Muscle layer of duodenum (tissue), 2 donors: ENCODE measurements at regions not wholly inside any gene's neighbourhood (a gene's known extent, or its start where the extent isn't known, plus 50 kb on each side); places are given as distances from the start of the nearest gene placed in this dataset.
"Not testable (repeated sequence)": the region's sequence is repeated elsewhere in the genome, so short reads cannot be mapped to it uniquely, and the experiment has no call there.

Experiments
- H3K27ac ChIP-seq: one replicate; pipeline ENCODE4 v1.7.0; 2013; ENCODE audit warnings: mild to moderate bottlenecking, low read length
- H3K27me3 ChIP-seq: one replicate; pipeline ENCODE4 v1.7.0; 2013; ENCODE audit warnings: low read depth, mild to moderate bottlenecking, control low read depth, low read length
- H3K36me3 ChIP-seq, 2 donors: one replicate each; pipeline ENCODE4 v1.7.0; 2013; ENCODE audit warnings: low read length in 2 of 2, control low read depth in 1 of 2, mild to moderate bottlenecking in 1 of 2; ENCODE audit not compliant: insufficient read depth in 2 of 2, control insufficient read depth in 1 of 2
- H3K4me1 ChIP-seq, 2 donors: one replicate each; pipeline ENCODE4 v1.7.0; 2013; ENCODE audit warnings: low read length in 2 of 2, mild to moderate bottlenecking in 2 of 2, control low read depth in 1 of 2, moderate library complexity in 1 of 2; ENCODE audit not compliant: insufficient read depth in 2 of 2, control insufficient read depth in 1 of 2
- H3K4me3 ChIP-seq, 2 donors: one replicate each; pipeline ENCODE4 v1.7.0; 2013; ENCODE audit warnings: low read length in 2 of 2, low read depth in 1 of 2, mild to moderate bottlenecking in 1 of 2
- H3K9me3 ChIP-seq, 2 donors: one replicate each; pipeline ENCODE4 v1.7.0; 2013; ENCODE audit warnings: low read length in 2 of 2, control low read depth in 1 of 2, mild to moderate bottlenecking in 1 of 2; ENCODE audit not compliant: control insufficient read depth in 1 of 2
- donor health status: healthy.

DNA sequence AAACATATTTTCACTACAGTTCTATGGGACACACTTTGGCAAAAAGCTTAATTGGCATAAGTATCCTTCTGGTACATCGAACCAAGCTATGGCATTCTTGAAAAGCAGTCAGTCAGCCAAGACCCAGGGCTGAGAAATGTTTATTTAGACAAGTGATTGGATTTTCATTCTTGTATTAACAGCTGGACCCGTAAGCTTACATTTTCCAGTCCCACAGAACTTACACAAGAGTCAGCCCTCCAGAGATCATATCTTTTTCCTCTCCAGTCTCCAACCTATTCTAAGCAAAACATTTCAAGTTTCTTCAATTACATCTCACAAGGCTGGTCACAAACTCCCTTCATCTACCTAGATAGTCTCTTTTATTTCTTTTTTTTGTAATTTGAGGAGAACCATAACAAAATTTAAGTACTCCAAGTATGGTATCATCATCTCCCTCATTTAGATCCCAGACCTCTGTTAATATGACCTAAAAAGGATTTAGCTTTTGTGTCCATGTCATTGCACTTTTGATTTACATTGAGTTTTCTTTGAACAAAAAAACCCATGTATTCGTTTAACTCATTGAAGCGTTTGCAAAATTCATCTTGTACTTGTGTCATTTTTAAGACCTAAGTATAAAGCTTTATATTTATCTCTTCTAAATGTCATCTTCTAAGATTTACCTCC, 67.9 kb upstream of the GRK3 start:
- H3K4me1 ChIP-seq: no peaks in the 10 kb centered on the region
- no peak overlapping the region for H3K4me3 ChIP-seq
- H3K9me3 ChIP-seq: no peaks in the 10 kb centered on the region
- no peaks in the 10 kb centered on the region for H3K36me3 ChIP-seq
- no peak overlapping the region for H3K27ac ChIP-seq
- H3K27me3 ChIP-seq: no peaks in the 10 kb centered on the region

DNA sequence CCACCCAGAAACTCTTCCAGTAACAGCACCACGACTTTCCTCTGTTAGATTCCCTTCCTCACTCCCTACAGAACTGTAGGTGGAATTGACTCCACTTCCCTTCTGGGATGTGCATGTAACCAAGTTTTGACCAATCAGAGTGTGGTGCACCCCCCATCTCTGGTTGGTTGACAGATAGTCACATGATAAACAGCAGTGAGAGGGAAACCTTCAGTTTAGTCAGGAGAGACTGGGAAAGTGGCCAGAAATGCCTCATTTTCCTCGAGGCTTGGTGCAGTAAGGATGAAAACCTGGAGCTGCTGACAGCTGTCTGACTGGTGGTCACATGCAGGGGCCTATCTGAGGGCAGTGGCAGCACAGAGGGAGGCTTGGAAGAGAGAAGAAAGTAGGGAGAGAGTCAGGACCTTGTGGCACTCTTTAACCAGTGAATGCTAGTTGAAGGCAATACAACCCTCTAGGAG, 67.3 kb upstream of the GRK3 start:
- H3K4me3 ChIP-seq: no peak overlapping the region
- no peak overlapping the region for H3K27ac ChIP-seq
- H3K4me1 ChIP-seq: no peaks in the 10 kb centered on the region
- H3K36me3 ChIP-seq: no peaks in the 10 kb centered on the region
- no peaks in the 10 kb centered on the region for H3K9me3 ChIP-seq
- no peaks in the 10 kb centered on the region for H3K27me3 ChIP-seq

GRCh38 chr22:25497716-25498115, 66.8 kb upstream of the GRK3 start:
- H3K36me3 ChIP-seq: no peaks in the 10 kb centered on the region
- no peak overlapping the region for H3K4me3 ChIP-seq
- no peaks in the 10 kb centered on the region for H3K9me3 ChIP-seq
- no peak overlapping the region for H3K27ac ChIP-seq
- no peaks in the 10 kb centered on the region for H3K4me1 ChIP-seq
- no peaks in the 10 kb centered on the region for H3K27me3 ChIP-seq

DNA sequence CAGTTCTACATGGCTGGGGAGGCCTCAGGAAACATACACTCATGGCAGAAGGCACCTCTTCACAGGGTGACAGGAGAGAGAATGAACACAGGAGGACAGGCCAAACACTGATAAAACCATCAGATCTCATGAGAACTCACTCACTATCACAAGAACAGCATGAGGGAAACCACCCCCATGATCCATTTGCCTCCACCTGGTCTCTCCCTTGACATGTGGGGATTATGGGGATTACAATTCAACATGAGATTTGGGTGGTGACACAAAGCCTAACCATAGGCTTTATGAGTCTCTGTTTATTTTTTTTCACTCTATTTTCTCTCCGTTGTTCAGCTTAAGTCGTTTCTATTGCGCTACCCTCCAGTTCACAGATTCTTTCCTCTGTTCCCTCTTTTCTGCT, 63.8 kb upstream of the GRK3 start:
- not testable (repeated sequence) for H3K36me3 ChIP-seq, H3K27ac ChIP-seq, H3K4me1 ChIP-seq, H3K9me3 ChIP-seq, H3K4me3 ChIP-seq, H3K27me3 ChIP-seq

DNA sequence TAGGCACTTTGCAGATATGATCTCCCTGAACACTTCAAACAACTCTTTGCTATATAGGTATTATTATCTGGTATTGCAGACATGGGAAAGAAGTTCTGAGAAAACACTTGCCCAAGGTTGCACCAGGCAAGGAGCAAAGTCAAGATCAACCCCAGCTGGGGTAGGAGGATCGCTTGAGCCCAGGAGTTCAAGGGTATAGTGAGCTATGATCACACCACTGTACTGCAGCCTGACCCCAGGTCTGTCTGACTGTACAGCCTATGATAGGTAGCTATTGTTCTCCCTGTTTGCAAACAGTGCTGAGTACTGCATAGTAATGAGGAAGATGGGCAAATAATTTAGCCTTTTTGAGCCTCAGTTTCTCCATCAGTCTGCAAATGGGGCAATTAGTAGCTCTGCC, 60.5 kb upstream of the GRK3 start:
- H3K4me1 ChIP-seq, H3K27ac ChIP-seq, H3K27me3 ChIP-seq, H3K4me3 ChIP-seq, H3K36me3 ChIP-seq, H3K9me3 ChIP-seq: not testable (repeated sequence)

- no peak overlapping the region for H3K27ac ChIP-seq
- no peak overlapping the region for H3K4me3 ChIP-seq
- no peaks in the 10 kb centered on the region for H3K9me3 ChIP-seq
Measured at GRCh38 chr22:25508161-25508560, 56.3 kb upstream of the GRK3 start.

GRCh38 chr22:25508761-25509321, 55.6 kb upstream of the GRK3 start:
- Histone ChIP-seq H3K9me3 (no peaks in the 10 kb centered on the region), H3K36me3 (peaks cover 10 to 12% of the 10 kb centered on the region in 2 donors), H3K27me3 (no peaks in the 10 kb centered on the region), H3K4me3 (no peak overlapping the region), H3K4me1 (no peaks in the 10 kb centered on the region), H3K27ac (no peak overlapping the region)

More at GRCh38 chr22:25508161-25508560, 56.3 kb upstream of the GRK3 start:
- no peaks in the 10 kb centered on the region for H3K27me3 ChIP-seq
- H3K4me1 ChIP-seq: no peaks in the 10 kb centered on the region
- peaks cover 10 to 12% of the 10 kb centered on the region in 2 donors for H3K36me3 ChIP-seq

GRCh38 chr22:25509374-25509791, 55.1 kb upstream of the GRK3 start:
- Histone ChIP-seq H3K27ac (no peak overlapping the region), H3K36me3 (peaks cover 10 to 12% of the 10 kb centered on the region in 2 donors), H3K4me1 (no peaks in the 10 kb centered on the region), H3K27me3 (no peaks in the 10 kb centered on the region), H3K9me3 (no peaks in the 10 kb centered on the region), H3K4me3 (no peak overlapping the region)

GRCh38 chr22:25510876-25511275, 53.6 kb upstream of the GRK3 start:
- Histone ChIP-seq H3K9me3 (no peaks in the 10 kb centered on the region), H3K36me3 (peaks cover 10 to 12% of the 10 kb centered on the region in 2 donors), H3K4me1 (no peaks in the 10 kb centered on the region), H3K27ac (no peak overlapping the region), H3K4me3 (no peak overlapping the region), H3K27me3 (no peaks in the 10 kb centered on the region)

DNA sequence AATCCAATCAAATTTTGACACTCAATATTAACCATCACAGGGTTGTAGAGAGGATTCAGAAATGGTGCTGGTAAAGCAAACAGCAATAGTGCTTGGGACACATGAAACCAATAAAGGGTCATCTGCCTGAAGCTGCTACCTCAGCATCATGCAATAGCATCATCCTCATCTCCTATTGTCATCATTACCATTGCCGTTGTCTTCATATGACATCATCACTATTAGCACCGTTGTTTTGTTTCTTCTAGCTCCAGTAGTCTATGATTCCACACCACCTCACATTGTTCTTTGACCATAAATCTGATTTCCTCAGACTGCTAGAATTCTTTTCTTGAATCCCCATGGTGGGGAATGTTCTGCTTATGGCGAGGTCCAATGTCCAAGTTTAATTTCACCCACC, 52.8 kb upstream of the GRK3 start:
- H3K9me3 ChIP-seq: no peaks in the 10 kb centered on the region
- peaks cover 10 to 12% of the 10 kb centered on the region in 2 donors for H3K36me3 ChIP-seq
- no peaks in the 10 kb centered on the region for H3K4me1 ChIP-seq
- no peak overlapping the region for H3K4me3 ChIP-seq
- H3K27ac ChIP-seq: peak overlapping the region; percentile 2
- H3K27me3 ChIP-seq: no peaks in the 10 kb centered on the region

- H3K27me3 ChIP-seq: no peaks in the 10 kb centered on the region
Measured at GRCh38 chr22:25514436-25515180, 49.9 kb upstream of the GRK3 start.

More at GRCh38 chr22:25514436-25515180, 49.9 kb upstream of the GRK3 start:
- Histone ChIP-seq H3K4me1 (no peaks in the 10 kb centered on the region), H3K9me3 (no peaks in the 10 kb centered on the region), H3K36me3 (peaks cover 10 to 12% of the 10 kb centered on the region in 2 donors), H3K27ac (no peak overlapping the region), H3K4me3 (no peak overlapping the region)
